NT2/D1 (cell line): ENCODE measurements at regions not wholly inside any gene's neighbourhood (a gene's known extent, or its start where the extent isn't known, plus 50 kb on each side); places are given as distances from the start of the nearest gene placed in this dataset.

Experiments used
- DNase-seq: peaks from one replicate; pipeline ENCODE4 v3.0.0-alpha.2; 2011; ENCODE audit warnings: low read depth, low spot score
- H3K27me3 ChIP-seq: 2 replicates; pipeline ENCODE4 v1.6.0; 2011; ENCODE audit warnings: mild to moderate bottlenecking; ENCODE audit not compliant: insufficient read length, insufficient read depth
- H3K36me3 ChIP-seq: 2 replicates; pipeline ENCODE4 v1.6.1; 2011; ENCODE audit warnings: mild to moderate bottlenecking, low read length, mixed read lengths; ENCODE audit not compliant: insufficient read depth, insufficient read length
- H3K4me1 ChIP-seq: 2 replicates; pipeline ENCODE4 v1.5.1; 2011; ENCODE audit not compliant: insufficient read depth, insufficient read length
- H3K4me3 ChIP-seq: 2 replicates; pipeline ENCODE4 v1.5.1; 2011; ENCODE audit warnings: low read depth; ENCODE audit not compliant: insufficient read length
- H3K9ac ChIP-seq: 2 replicates; pipeline ENCODE4 v1.6.0; 2011; ENCODE audit warnings: low read depth; ENCODE audit not compliant: insufficient read length
- H3K9me3 ChIP-seq: 2 replicates; pipeline ENCODE4 v1.5.1; 2011; ENCODE audit warnings: mild to moderate bottlenecking, low read length; ENCODE audit not compliant: insufficient read depth
- SUZ12 ChIP-seq: IDR thresholded peaks from 2 replicates; pipeline ENCODE4 v1.6.1; 2011; ENCODE audit not compliant: insufficient read length, insufficient read depth; ENCODE audit errors: extremely low read depth
- YY1 ChIP-seq: IDR thresholded peaks from 2 replicates; pipeline ENCODE4 v1.6.1; 2011; ENCODE audit not compliant: insufficient read length, insufficient read depth
- ZNF274 ChIP-seq: IDR thresholded peaks from 2 replicates; pipeline ENCODE4 v1.6.1; 2011; ENCODE audit warnings: mild to moderate bottlenecking, low read depth, low read length

GRCh38 chr10:42997151-42997848 lies 79.6 kb upstream of the RET start:
- TF ChIP-seq SUZ12 (no peak), YY1 (no peak), ZNF274 (no peak)
- Histone ChIP-seq H3K36me3 (no peaks in the 10 kb centered on the region), H3K9me3 (no peaks in the 10 kb centered on the region), H3K4me1 (peaks cover 11% of the 10 kb centered on the region), H3K9ac (no peak overlapping the region), H3K4me3 (no peak overlapping the region), H3K27me3 (no peaks in the 10 kb centered on the region)
- no peak for DNase-seq

GRCh38 chr10:42997849-42998165 lies 79.1 kb upstream of the RET start:
- no peak overlapping the region for H3K4me3 ChIP-seq

GRCh38 chr10:42998481-42999384 lies 78.1 kb upstream of the RET start:
- Histone ChIP-seq H3K36me3 (no peaks in the 10 kb centered on the region), H3K27me3 (no peaks in the 10 kb centered on the region), H3K9ac (no peak overlapping the region), H3K4me1 (peaks cover 11% of the 10 kb centered on the region), H3K4me3 (no peak overlapping the region), H3K9me3 (no peaks in the 10 kb centered on the region)
- DNase-seq = no peak
- TF ChIP-seq YY1 = no peak
- TF ChIP-seq SUZ12 = no peak
- no peak for TF ChIP-seq ZNF274

More at GRCh38 chr10:42997849-42998165, 79.1 kb upstream of the RET start:
- no peak for DNase-seq
- H3K9me3 ChIP-seq = no peaks in the 10 kb centered on the region
- no peak overlapping the region for H3K9ac ChIP-seq
- peaks cover 11% of the 10 kb centered on the region for H3K4me1 ChIP-seq
- no peak for TF ChIP-seq SUZ12
- TF ChIP-seq ZNF274 = no peak
- TF ChIP-seq YY1 = no peak
- no peaks in the 10 kb centered on the region for H3K27me3 ChIP-seq
- H3K36me3 ChIP-seq = no peaks in the 10 kb centered on the region

GRCh38 chr10:42999385-43000020 lies 77.4 kb upstream of the RET start:
- Histone ChIP-seq H3K36me3 (no peaks in the 10 kb centered on the region), H3K4me3 (no peak overlapping the region), H3K9me3 (no peaks in the 10 kb centered on the region), H3K9ac (no peak overlapping the region), H3K4me1 (peaks cover 11% of the 10 kb centered on the region), H3K27me3 (no peaks in the 10 kb centered on the region)
- TF ChIP-seq YY1 = no peak
- TF ChIP-seq SUZ12 = no peak
- TF ChIP-seq ZNF274 = no peak
- no peak for DNase-seq

- no peak overlapping the region for H3K9ac ChIP-seq
- H3K36me3 ChIP-seq = no peaks in the 10 kb centered on the region
- H3K4me1 ChIP-seq = peaks cover 11% of the 10 kb centered on the region
- no peak for TF ChIP-seq SUZ12
- TF ChIP-seq YY1 = no peak
- no peak for TF ChIP-seq ZNF274
- no peak for DNase-seq
- H3K9me3 ChIP-seq = no peaks in the 10 kb centered on the region
- H3K4me3 ChIP-seq = no peak overlapping the region
- H3K27me3 ChIP-seq = no peaks in the 10 kb centered on the region
Measured at GRCh38 chr10:43000021-43000411, 76.9 kb upstream of the RET start.

- Histone ChIP-seq H3K4me3 (no peak overlapping the region), H3K27me3 (no peaks in the 10 kb centered on the region), H3K9ac (no peak overlapping the region), H3K36me3 (no peaks in the 10 kb centered on the region), H3K9me3 (no peaks in the 10 kb centered on the region), H3K4me1 (peaks cover 11% of the 10 kb centered on the region)
- no peak for DNase-seq
- TF ChIP-seq YY1 (no peak), ZNF274 (no peak), SUZ12 (no peak)
Measured at GRCh38 chr10:43000651-43001426, 76.0 kb upstream of the RET start.

- Histone ChIP-seq H3K4me3 (no peak overlapping the region), H3K9me3 (no peaks in the 10 kb centered on the region), H3K9ac (no peak overlapping the region), H3K36me3 (no peaks in the 10 kb centered on the region), H3K27me3 (no peaks in the 10 kb centered on the region), H3K4me1 (peaks cover 8% of the 10 kb centered on the region)
- TF ChIP-seq ZNF274 (no peak), YY1 (no peak), SUZ12 (no peak)
- DNase-seq = no peak
Measured at GRCh38 chr10:43001427-43001795, 75.5 kb upstream of the RET start.
